ENCODE measurements at regions not wholly inside any gene's neighbourhood (a gene's known extent, or its start where the extent isn't known, plus 50 kb on each side); places are given as distances from the start of the nearest gene placed in this dataset.
A peak's percentile ranks its signal among the peaks of the same experiment; 100 is the strongest.

DNA sequence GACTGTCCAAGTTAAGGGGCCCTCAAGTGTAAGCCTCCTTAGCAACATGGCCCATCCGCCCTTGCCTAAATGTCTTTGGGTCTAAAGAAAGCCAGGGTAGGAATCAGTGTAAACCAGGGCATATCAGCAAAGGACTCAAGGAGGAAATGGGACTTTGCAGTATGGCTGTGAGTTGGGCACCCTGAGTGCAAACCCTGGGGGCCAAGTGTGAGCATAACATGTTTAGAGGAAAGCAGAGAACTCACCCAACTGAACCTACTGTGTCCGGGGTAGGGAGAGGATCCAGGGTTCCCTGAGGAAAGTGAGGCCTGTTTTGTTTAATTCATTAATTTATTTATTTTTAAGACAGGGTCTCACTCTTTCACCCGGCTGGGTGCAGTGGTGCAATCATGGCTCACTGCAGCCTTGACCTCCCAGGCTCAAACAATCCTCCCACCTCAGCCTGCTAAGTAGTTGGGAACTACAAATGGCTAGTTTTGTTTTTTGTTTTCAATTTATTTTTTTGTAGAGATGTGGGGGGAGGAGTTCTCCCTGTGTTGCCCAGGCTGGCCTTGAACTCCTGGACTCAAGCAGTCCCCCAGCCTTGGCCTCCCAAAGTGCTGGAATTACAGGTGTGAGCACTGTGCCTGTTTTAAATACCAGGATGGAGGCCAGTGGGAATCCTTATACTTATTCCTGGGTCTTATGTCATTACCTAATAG, 51.0 kb upstream of the ACTR3 start (continued):
- TF ChIP-seq HNF4G (IDR thresholded peaks at IDR 0.05; ENCODE audit: borderline replicate concordance, low read depth, low read length) (0 out of 2 replicates have a peak, but pooled peaks have one; percentile 26), HNF4G (CRISPR knock-in tag; IDR thresholded peaks at IDR 0.05; ENCODE audit: borderline replicate concordance, low read depth) (no peak; the same call in 1 of the 2 replicates), BCL3 (CRISPR knock-in tag; IDR thresholded peaks at IDR 0.05) (0 out of 2 replicates have a peak, but pooled peaks have one; percentile 17), ASH2L (IDR thresholded peaks at IDR 0.05; ENCODE audit: insufficient read length, low read depth, low read length) (peak; percentile 29), U2AF2 (IDR thresholded peaks at IDR 0.05; ENCODE audit: low read depth, low read length) (no peak), ATAD3A (CRISPR knock-in tag; IDR thresholded peaks at IDR 0.05) (no peak), ARID5B (CRISPR knock-in tag; IDR thresholded peaks at IDR 0.05) (peak; percentile 75), NR2F6 (IDR thresholded peaks at IDR 0.05) (peak; percentile 65), NR2F6 (CRISPR knock-in tag; IDR thresholded peaks at IDR 0.05) (peak; percentile 70), RXRB (CRISPR knock-in tag; IDR thresholded peaks at IDR 0.05; ENCODE audit: borderline replicate concordance) (peak; percentile 53; the same call in 1 of the 2 replicates), SOX13 (IDR thresholded peaks at IDR 0.05) (no peak), SOX13 (CRISPR knock-in tag; conservative IDR thresholded peaks at IDR 0.05 in 1 of 2, IDR thresholded peaks at IDR 0.05 in 1 of 2) (peak in 1 of 2 experiments; percentile 46; a peak in 2 of 4 replicates)
- TF ChIP-seq, protein P1, sequence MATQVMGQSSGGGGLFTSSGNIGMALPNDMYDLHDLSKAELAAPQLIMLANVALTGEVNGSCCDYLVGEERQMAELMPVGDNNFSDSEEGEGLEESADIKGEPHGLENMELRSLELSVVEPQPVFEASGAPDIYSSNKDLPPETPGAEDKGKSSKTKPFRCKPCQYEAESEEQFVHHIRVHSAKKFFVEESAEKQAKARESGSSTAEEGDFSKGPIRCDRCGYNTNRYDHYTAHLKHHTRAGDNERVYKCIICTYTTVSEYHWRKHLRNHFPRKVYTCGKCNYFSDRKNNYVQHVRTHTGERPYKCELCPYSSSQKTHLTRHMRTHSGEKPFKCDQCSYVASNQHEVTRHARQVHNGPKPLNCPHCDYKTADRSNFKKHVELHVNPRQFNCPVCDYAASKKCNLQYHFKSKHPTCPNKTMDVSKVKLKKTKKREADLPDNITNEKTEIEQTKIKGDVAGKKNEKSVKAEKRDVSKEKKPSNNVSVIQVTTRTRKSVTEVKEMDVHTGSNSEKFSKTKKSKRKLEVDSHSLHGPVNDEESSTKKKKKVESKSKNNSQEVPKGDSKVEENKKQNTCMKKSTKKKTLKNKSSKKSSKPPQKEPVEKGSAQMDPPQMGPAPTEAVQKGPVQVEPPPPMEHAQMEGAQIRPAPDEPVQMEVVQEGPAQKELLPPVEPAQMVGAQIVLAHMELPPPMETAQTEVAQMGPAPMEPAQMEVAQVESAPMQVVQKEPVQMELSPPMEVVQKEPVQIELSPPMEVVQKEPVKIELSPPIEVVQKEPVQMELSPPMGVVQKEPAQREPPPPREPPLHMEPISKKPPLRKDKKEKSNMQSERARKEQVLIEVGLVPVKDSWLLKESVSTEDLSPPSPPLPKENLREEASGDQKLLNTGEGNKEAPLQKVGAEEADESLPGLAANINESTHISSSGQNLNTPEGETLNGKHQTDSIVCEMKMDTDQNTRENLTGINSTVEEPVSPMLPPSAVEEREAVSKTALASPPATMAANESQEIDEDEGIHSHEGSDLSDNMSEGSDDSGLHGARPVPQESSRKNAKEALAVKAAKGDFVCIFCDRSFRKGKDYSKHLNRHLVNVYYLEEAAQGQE (IDR thresholded peaks at IDR 0.05; ENCODE audit: borderline replicate concordance in 1 of 2, low read depth in 1 of 2, low read length in 2 of 2) = no peak
- TF ChIP-seq, protein P2, sequence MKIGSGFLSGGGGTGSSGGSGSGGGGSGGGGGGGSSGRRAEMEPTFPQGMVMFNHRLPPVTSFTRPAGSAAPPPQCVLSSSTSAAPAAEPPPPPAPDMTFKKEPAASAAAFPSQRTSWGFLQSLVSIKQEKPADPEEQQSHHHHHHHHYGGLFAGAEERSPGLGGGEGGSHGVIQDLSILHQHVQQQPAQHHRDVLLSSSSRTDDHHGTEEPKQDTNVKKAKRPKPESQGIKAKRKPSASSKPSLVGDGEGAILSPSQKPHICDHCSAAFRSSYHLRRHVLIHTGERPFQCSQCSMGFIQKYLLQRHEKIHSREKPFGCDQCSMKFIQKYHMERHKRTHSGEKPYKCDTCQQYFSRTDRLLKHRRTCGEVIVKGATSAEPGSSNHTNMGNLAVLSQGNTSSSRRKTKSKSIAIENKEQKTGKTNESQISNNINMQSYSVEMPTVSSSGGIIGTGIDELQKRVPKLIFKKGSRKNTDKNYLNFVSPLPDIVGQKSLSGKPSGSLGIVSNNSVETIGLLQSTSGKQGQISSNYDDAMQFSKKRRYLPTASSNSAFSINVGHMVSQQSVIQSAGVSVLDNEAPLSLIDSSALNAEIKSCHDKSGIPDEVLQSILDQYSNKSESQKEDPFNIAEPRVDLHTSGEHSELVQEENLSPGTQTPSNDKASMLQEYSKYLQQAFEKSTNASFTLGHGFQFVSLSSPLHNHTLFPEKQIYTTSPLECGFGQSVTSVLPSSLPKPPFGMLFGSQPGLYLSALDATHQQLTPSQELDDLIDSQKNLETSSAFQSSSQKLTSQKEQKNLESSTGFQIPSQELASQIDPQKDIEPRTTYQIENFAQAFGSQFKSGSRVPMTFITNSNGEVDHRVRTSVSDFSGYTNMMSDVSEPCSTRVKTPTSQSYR (CRISPR knock-in tag; IDR thresholded peaks at IDR 0.05; ENCODE audit: borderline replicate concordance) = peak; percentile 81; the same call in 1 of the 2 replicates
- TF ChIP-seq, protein P3, sequence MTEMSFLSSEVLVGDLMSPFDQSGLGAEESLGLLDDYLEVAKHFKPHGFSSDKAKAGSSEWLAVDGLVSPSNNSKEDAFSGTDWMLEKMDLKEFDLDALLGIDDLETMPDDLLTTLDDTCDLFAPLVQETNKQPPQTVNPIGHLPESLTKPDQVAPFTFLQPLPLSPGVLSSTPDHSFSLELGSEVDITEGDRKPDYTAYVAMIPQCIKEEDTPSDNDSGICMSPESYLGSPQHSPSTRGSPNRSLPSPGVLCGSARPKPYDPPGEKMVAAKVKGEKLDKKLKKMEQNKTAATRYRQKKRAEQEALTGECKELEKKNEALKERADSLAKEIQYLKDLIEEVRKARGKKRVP (CRISPR knock-in tag; IDR thresholded peaks at IDR 0.05) = 0 out of 4 replicates have a peak, but pooled peaks of 1 of the 2 experiments have one; percentile 15
